ENCODE measurements at regions not wholly inside any gene's neighbourhood (a gene's known extent, or its start where the extent isn't known, plus 50 kb on each side); places are given as distances from the start of the nearest gene placed in this dataset.

DNA sequence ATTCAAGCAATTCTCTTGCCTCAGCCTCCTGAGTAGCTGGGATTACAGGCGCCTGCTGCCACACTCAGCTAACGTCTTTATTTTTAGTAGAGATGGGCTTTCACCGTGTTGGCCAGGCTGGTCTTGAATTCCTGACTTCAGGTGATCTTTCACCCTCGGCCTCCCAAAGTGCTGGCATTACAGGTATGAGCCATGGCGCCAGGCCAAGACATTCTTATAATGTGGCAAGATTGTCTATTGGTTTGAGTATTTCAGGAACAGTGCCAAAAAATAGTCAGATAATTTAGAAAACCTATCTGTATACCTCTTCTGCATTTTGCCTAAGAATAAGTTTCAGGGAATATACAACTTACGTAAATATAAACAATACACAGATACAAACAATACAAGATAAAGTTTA lies 136.8 kb downstream of the TMA16 start:
- Histone ChIP-seq H3K79me2 (ENCODE audit: control insufficient read depth in 1 of 2, insufficient read depth in 2 of 2, low read length in 2 of 2) (no peaks in the 10 kb centered on the region), H3K14ac (ENCODE audit: insufficient read length) (no peak overlapping the region), H3K4ac (replicated peaks; ENCODE audit: insufficient read length, low read depth, low read length) (no peak overlapping the region), H3K36me3 (ENCODE audit: control insufficient read depth in 2 of 4, insufficient read depth in 4 of 4, low read length in 3 of 4) (no peaks in the 10 kb centered on the region), H3K4me1 (replicated peaks in 1 of 4; ENCODE audit: control insufficient read depth in 3 of 4, insufficient read depth in 4 of 4, low read length in 3 of 4) (no peaks in the 10 kb centered on the region), H3K23me2 (ENCODE audit: low read depth, low read length) (no peaks in the 10 kb centered on the region), H2AFZ (ENCODE audit: low read length) (no peak overlapping the region), H3K9me3 (ENCODE audit: insufficient read depth in 2 of 2, low read depth in 1 of 2, low read length in 1 of 2) (no peaks in the 10 kb centered on the region), H3K56ac (replicated peaks; ENCODE audit: insufficient read length, low read depth, low read length) (no peak overlapping the region), H2BK20ac (ENCODE audit: low read length) (no peak overlapping the region), H3K4me2 (ENCODE audit: insufficient read depth in 1 of 2, low read depth in 2 of 2, low read length in 2 of 2) (no peak overlapping the region), H4K20me1 (replicated peaks in 1 of 2; ENCODE audit: control insufficient read depth in 1 of 2, insufficient read depth in 2 of 2, low read length in 2 of 2) (no peaks in the 10 kb centered on the region), H3K9ac (replicated peaks in 1 of 4; ENCODE audit: extremely low read depth in 1 of 4, low read depth in 3 of 4, low read length in 3 of 4) (no peak overlapping the region), H3K79me1 (ENCODE audit: low read depth, low read length) (no peaks in the 10 kb centered on the region), H2BK12ac (ENCODE audit: low read depth, low read length) (no peak overlapping the region), H3K4me3 (ENCODE audit: extremely low read depth in 1 of 4, insufficient read depth in 2 of 4, low read depth in 3 of 4, low read length in 4 of 4) (no peak overlapping the region), H4K8ac (ENCODE audit: extremely low read depth, insufficient read depth, low read length) (no peak overlapping the region), H2BK120ac (replicated peaks; ENCODE audit: low read depth, low read length) (no peak overlapping the region), H2AK5ac (ENCODE audit: low read depth, low read length) (no peak overlapping the region), H3K18ac (ENCODE audit: extremely low read depth, low read length) (no peak overlapping the region), H4K91ac (replicated peaks; ENCODE audit: insufficient read length, low read length) (no peak overlapping the region), H2BK5ac (ENCODE audit: low read depth, low read length) (no peak overlapping the region), H3K23ac (ENCODE audit: insufficient read length) (no peak overlapping the region), H4K5ac (ENCODE audit: insufficient read length, low read depth, low read length) (no peak overlapping the region), H3K27ac (ENCODE audit: low read depth, low read length) (no peak overlapping the region), H2BK15ac (ENCODE audit: low read length) (no peak overlapping the region), H3K27me3 (replicated peaks in 1 of 4; ENCODE audit: control insufficient read depth in 3 of 4, extremely low read depth in 1 of 4, insufficient read depth in 3 of 4, low read length in 3 of 4) (no peaks in the 10 kb centered on the region)
- TF ChIP-seq TAF1 (IDR thresholded peaks at IDR 0.05; ENCODE audit: low read depth, low read length) = no peak
- no peak for DNase-seq (ENCODE audit: low read depth in 1 of 2, low spot score in 2 of 2)
- FAIRE-seq = no peak
- CTCF ChIA-PET (ENCODE audit: partially characterized antibody) = interaction anchor here (2.1 kb wide), 1 partner anchor 81 kb away, joined by 4 read pairs; no protein-coding TSS in a partner anchor
- 91% methylated on average over 6 of the region's 6 CpGs; no CpG with 5 or more reads in 1 of the 2 experiments for WGBS, 2 experiments (ENCODE audit: extremely low coverage in 1 of 2, insufficient coverage in 1 of 2, insufficient read length in 1 of 2, insufficient replicate concordance in 2 of 2, low coverage in 1 of 2, low lambda C conversion rate in 2 of 2, missing lambda C conversion rate in 1 of 2)
- POLR2A ChIA-PET (ENCODE audit: partially characterized antibody) = no interaction called here

Measured in H1 (cell line).